ENCODE measurements at regions not wholly inside any gene's neighbourhood (a gene's known extent, or its start where the extent isn't known, plus 50 kb on each side); places are given as distances from the start of the nearest gene placed in this dataset.
"Not testable (repeated sequence)": the region's sequence is repeated elsewhere in the genome, so short reads cannot be mapped to it uniquely, and the experiment has no call there.

- DNase-seq (ENCODE audit: low read depth, low spot score) = no peak
Observed at GRCh38 chr12:126899926-126900792, 1366.8 kb upstream of the TMEM132C start.

GRCh38 chr12:126903027-126903876, 1363.7 kb upstream of the TMEM132C start:
- DNase-seq (ENCODE audit: low read depth, low spot score) = no peak

GRCh38 chr12:126905752-126906151, 1361.2 kb upstream of the TMEM132C start:
- DNase-seq (ENCODE audit: low read depth, low spot score) = no peak

- DNase-seq (ENCODE audit: low read depth, low spot score) = no peak
Observed at GRCh38 chr12:126907900-126908764, 1358.8 kb upstream of the TMEM132C start.

- no peak for DNase-seq (ENCODE audit: low read depth, low spot score)
Observed at GRCh38 chr12:126908765-126909142, 1358.2 kb upstream of the TMEM132C start.

- no peak for DNase-seq (ENCODE audit: low read depth, low spot score)
Observed at GRCh38 chr12:126910570-126910969, 1356.4 kb upstream of the TMEM132C start.

- no peak for DNase-seq (ENCODE audit: low read depth, low spot score)
Observed at GRCh38 chr12:126912111-126912510, 1354.9 kb upstream of the TMEM132C start.

GRCh38 chr12:126914170-126914793, 1352.7 kb upstream of the TMEM132C start:
- no peak for DNase-seq (ENCODE audit: low read depth, low spot score)

GRCh38 chr12:126915309-126915708, 1351.7 kb upstream of the TMEM132C start:
- no peak for DNase-seq (ENCODE audit: low read depth, low spot score)

GRCh38 chr12:126926023-126926594, 1340.9 kb upstream of the TMEM132C start:
- no peak for DNase-seq (ENCODE audit: low read depth, low spot score)

- no peak for DNase-seq (ENCODE audit: low read depth, low spot score)
Observed at GRCh38 chr12:126930234-126930633, 1336.7 kb upstream of the TMEM132C start.

GRCh38 chr12:126932156-126932555, 1334.8 kb upstream of the TMEM132C start:
- no peak for DNase-seq (ENCODE audit: low read depth, low spot score)

GRCh38 chr12:126935435-126935834, 1331.5 kb upstream of the TMEM132C start:
- DNase-seq (ENCODE audit: low read depth, low spot score) = no peak

GRCh38 chr12:126936181-126936851, 1330.7 kb upstream of the TMEM132C start:
- DNase-seq (ENCODE audit: low read depth, low spot score) = no peak

- no peak for DNase-seq (ENCODE audit: low read depth, low spot score)
Observed at GRCh38 chr12:126937431-126937830, 1329.5 kb upstream of the TMEM132C start.

GRCh38 chr12:126944684-126945083, 1322.3 kb upstream of the TMEM132C start:
- DNase-seq (ENCODE audit: low read depth, low spot score) = no peak

- not testable (repeated sequence) for DNase-seq (ENCODE audit: low read depth, low spot score)
Observed at GRCh38 chr12:126946958-126947357, 1320.0 kb upstream of the TMEM132C start.

GRCh38 chr12:126949558-126949957, 1317.4 kb upstream of the TMEM132C start:
- no peak for DNase-seq (ENCODE audit: low read depth, low spot score)

GRCh38 chr12:126950266-126950665, 1316.7 kb upstream of the TMEM132C start:
- DNase-seq (ENCODE audit: low read depth, low spot score) = no peak

All from brain pericyte (primary cell).